ENCODE measurements at regions not wholly inside any gene's neighbourhood (a gene's known extent, or its start where the extent isn't known, plus 50 kb on each side); places are given as distances from the start of the nearest gene placed in this dataset.

- no peak for TF ChIP-seq SP1 (IDR thresholded peaks at IDR 0.05)
- TF ChIP-seq FOXA1 (IDR thresholded peaks at IDR 0.05): no peak
- TF ChIP-seq CTBP1 (IDR thresholded peaks at IDR 0.05; ENCODE audit: borderline replicate concordance): no peak
- no peak for TF ChIP-seq LEF1 (IDR thresholded peaks at IDR 0.05; ENCODE audit: borderline replicate concordance)
- TF ChIP-seq HDGF (IDR thresholded peaks at IDR 0.05; ENCODE audit: borderline replicate concordance): no peak
- no peak for TF ChIP-seq BHLHE40 (IDR thresholded peaks at IDR 0.05; ENCODE audit: borderline replicate concordance)
- no peak for TF ChIP-seq FOXM1 (IDR thresholded peaks at IDR 0.05; ENCODE audit: borderline replicate concordance)
- TF ChIP-seq NFRKB (IDR thresholded peaks at IDR 0.05): no peak
- TF ChIP-seq TARDBP (IDR thresholded peaks at IDR 0.05): no peak
- TF ChIP-seq SUZ12 (IDR thresholded peaks at IDR 0.05): no peak
Observed at GRCh38 chr22:23405366-23405851, 174.7 kb downstream of the IGLL1 start.
